NB4 (cell line): ENCODE measurements at regions not wholly inside any gene's neighbourhood (a gene's known extent, or its start where the extent isn't known, plus 50 kb on each side); places are given as distances from the start of the nearest gene placed in this dataset.

Experiments
- DNase-seq: peaks from one replicate; pipeline ENCODE4 v3.0.0; 2010; ENCODE audit warnings: low read depth
- H3K4me3 ChIP-seq: one replicate; pipeline ENCODE4 v1.5.1; 2011; ENCODE audit warnings: mild to moderate bottlenecking, low read depth, low read length, moderate library complexity
- CTCF ChIP-seq: IDR thresholded peaks from one replicate; pipeline ENCODE4 v1.5.1; 2012; ENCODE audit warnings: low read depth, low read length
- MYC ChIP-seq: IDR thresholded peaks from 2 replicates; pipeline ENCODE4 v1.6.1; 2011; ENCODE audit warnings: low read depth, low read length
- POLR2A ChIP-seq: IDR thresholded peaks from 2 replicates; pipeline ENCODE4 v1.6.1; 2011; ENCODE audit warnings: mild to moderate bottlenecking; ENCODE audit not compliant: insufficient read length; ENCODE audit errors: extremely low read depth
- TF ChIP-seq, protein P1 (sequence below): IDR thresholded peaks from 2 replicates; pipeline ENCODE4 v1.6.1; 2011; ENCODE audit warnings: low read depth, low read length

DNA sequence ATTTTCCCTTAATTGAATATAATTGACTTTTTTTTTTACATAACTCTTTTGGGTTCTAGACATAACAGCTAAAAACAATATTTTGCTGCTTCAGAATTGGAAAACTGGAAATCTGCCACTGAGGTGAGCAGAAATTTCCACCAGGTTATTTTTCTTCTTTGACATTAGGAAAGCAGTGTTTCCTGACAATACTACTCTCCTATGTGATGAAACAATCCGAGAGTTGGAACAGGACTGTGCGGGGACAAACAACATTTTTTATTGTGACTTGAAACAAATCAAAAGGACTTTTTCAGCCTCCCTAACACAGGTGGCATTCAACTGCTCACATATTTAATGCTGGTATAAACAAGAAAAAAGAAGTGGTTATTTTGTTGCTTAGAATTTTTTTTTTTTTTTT, 237.2 kb downstream of the RNF152 start:
- TF ChIP-seq, protein P1, sequence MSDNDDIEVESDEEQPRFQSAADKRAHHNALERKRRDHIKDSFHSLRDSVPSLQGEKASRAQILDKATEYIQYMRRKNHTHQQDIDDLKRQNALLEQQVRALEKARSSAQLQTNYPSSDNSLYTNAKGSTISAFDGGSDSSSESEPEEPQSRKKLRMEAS, result no peak
- TF ChIP-seq CTCF (no peak), MYC (no peak), POLR2A (no peak)
- H3K4me3 ChIP-seq, result no peak overlapping the region

GRCh38 chr18:61653823-61654551, 238.8 kb downstream of the RNF152 start:
- H3K4me3 ChIP-seq, result no peak overlapping the region
- TF ChIP-seq, protein P1, result no peak
- no peak for TF ChIP-seq POLR2A
- TF ChIP-seq MYC, result no peak
- no peak for TF ChIP-seq CTCF
- no peak for DNase-seq

More for the DNA sequence above, 237.2 kb downstream of the RNF152 start:
- no peak for DNase-seq

GRCh38 chr18:61651880-61652268, 240.9 kb downstream of the RNF152 start:
- no peak for DNase-seq
- TF ChIP-seq, protein P1, result no peak
- TF ChIP-seq POLR2A (no peak), MYC (no peak), CTCF (no peak)
- H3K4me3 ChIP-seq, result no peak overlapping the region

- DNase-seq, result no peak
- TF ChIP-seq MYC (no peak), POLR2A (no peak), CTCF (no peak)
- TF ChIP-seq, protein P1, result no peak
- H3K4me3 ChIP-seq, result no peak overlapping the region
Measured at GRCh38 chr18:61651145-61651879, 241.5 kb downstream of the RNF152 start.

GRCh38 chr18:61643884-61644647, 248.7 kb downstream of the RNF152 start:
- no peak overlapping the region for H3K4me3 ChIP-seq
- peak; percentile 8 for DNase-seq
- TF ChIP-seq POLR2A (no peak), CTCF (no peak), MYC (no peak)
- TF ChIP-seq, protein P1, result no peak
